Heart left ventricle (tissue), 16 donors: ENCODE measurements at regions not wholly inside any gene's neighbourhood (a gene's known extent, or its start where the extent isn't known, plus 50 kb on each side); places are given as distances from the start of the nearest gene placed in this dataset.

Experiments used
- ATAC-seq, 4 donors: fragments of 200-7000 bp; cut with Tn5 transposase; one replicate each; pipeline ENCODE4 v1.9.1; 2020 to 2022; ENCODE audit warnings: moderate library complexity in 4 of 4, mild to moderate bottlenecking in 3 of 4, moderate number of reproducible peaks in 1 of 4
- DNase-seq, 5 donors: peaks; one replicate each; pipeline ENCODE4 v3.0.0-alpha.2; 2020
- H3K27ac ChIP-seq, 12 donors: fragments of 200-600 bp; sonication (generic) in 4 of 12; one replicate each; pipeline versions ENCODE4 v1.5.0 to v1.8.0; 2016 to 2022; ENCODE audit warnings: mild to moderate bottlenecking in 2 of 12
- H3K27me3 ChIP-seq, 9 donors: fragments of 200-600 bp; sonication (generic) in 2 of 9; one replicate each; pipeline versions ENCODE4 v1.5.1 to v1.8.0; 2016 to 2022; ENCODE audit warnings: mild to moderate bottlenecking in 3 of 9
- H3K36me3 ChIP-seq, 9 donors: fragments of 200-600 bp; sonication (generic) in 2 of 9; one replicate each; pipeline versions ENCODE4 v1.5.0 to v1.8.0; 2018 to 2022; ENCODE audit warnings: mild to moderate bottlenecking in 2 of 9
- H3K4me1 ChIP-seq, 12 donors: fragments of 200-600 bp; sonication (generic) in 4 of 12; one replicate each; pipeline versions ENCODE4 v1.5.0 to v1.8.0; 2016 to 2022; ENCODE audit warnings: mild to moderate bottlenecking in 3 of 12
- H3K4me3 ChIP-seq, 12 donors: fragments of 200-600 bp; sonication (generic) in 4 of 12; one replicate each; pipeline versions ENCODE4 v1.5.0 to v1.8.0; 2017 to 2022; ENCODE audit warnings: mild to moderate bottlenecking in 9 of 12, moderate library complexity in 4 of 12
- H3K9me3 ChIP-seq, 12 donors: fragments of 200-600 bp; sonication (generic) in 4 of 12; one replicate each; pipeline versions ENCODE4 v1.5.0 to v1.8.0; 2016 to 2022; ENCODE audit warnings: mild to moderate bottlenecking in 1 of 12
- POLR2A ChIP-seq, 2 donors: fragments of 450-650 bp; IDR thresholded peaks; one replicate each; pipeline ENCODE4 v1.6.1; 2017; ENCODE audit warnings: antibody characterized with exemption in 2 of 2, mild to moderate bottlenecking in 2 of 2, moderate library complexity in 2 of 2
- whole genome bisulfite sequencing, 4 donors: extraction: QIAGEN DNeasy Blood & Tissue Kit in 2 of 4; methylation state at CpG; one replicate each; pipeline versions ENCODE4 v1.1.5 to v1.1.7; 2013 to 2018; 5-methylcytosine and 5-hydroxymethylcytosine counted together
- intact Hi-C, 10 donors: fragments of 100-400 bp; cut with DNase I; formaldehyde crosslinking; loops; one replicate each; pipeline versions ENCODE4 v1.11.1 to v1.14.2; 2022
- TF ChIP-seq, protein P1 (sequence below), 12 donors: fragments of 200-600 bp; sonication (generic) in 4 of 12; IDR thresholded peaks; one replicate each; pipeline versions ENCODE4 v1.5.0 to v1.8.0; 2018 to 2022; ENCODE audit warnings: antibody characterized with exemption in 12 of 12, mild to moderate bottlenecking in 5 of 12
- donor health status: ischemic (EF 13 %, LVEDD 7.1; RV severe dilation, severe dysfunction).
- donor health status: healthy with polysubstance abuse.
- donor health status: DM: no; HTN: yes; CAD: no.
- donor health status: DM: no; HTN: no; CAD: no.
- donor health status: ischemic (EF 25% LVEDD 6.9; RV normal size, moderate dysfunction).
- donor health status: ischemic (EF 25% LVEDD 5.7; RV mildly dilated, moderate dysfunction).
- donor health status: healthy.
- donor health status: DM: yes; HTN: yes; CAD: no.
- donor health status: ischemic (EF 35%, LVEDD 5.7; RV mildly dilated, moderate dysfunction).
- donor health status: nonischemic (EF 11% LVEDD 7.7; RV severe dilation, severe dysfunction).
- donor health status: DM: yes; HTN: yes; CAD: no.
- donor health status: PGD.
- donor health status: ischemic (EF 29% LVEDD 5.4; RV normal size, mild dysfunction).
- donor health status: nonischemic (EF 23%, LVEDD 6.1; RV moderate dilation, normal function).

DNA sequence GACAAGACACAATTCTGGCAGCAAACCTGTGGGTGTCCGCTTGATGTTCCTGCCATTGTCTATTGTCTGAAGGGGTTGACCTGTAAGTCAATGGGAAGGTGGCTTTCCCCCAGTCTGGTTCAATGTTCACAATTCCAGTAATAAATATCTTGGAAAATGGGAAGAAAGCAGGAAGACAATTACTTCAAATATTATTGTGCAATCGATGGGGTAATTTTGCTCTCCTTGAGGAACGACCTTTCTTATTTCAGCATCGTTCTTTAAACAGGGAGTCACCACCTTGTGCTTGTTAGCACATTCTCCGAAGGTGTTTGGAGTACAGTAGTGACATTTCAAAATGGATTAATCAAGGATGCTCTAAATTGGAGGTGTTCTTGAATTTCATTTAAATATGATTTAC, 136.9 kb downstream of the BTBD3 start:
- 79 to 86% (median 81%) methylated on average over 5 of the region's 5 CpGs for WGBS, 4 donors
- H3K9me3 ChIP-seq: no peaks in the 10 kb centered on the region
- no peaks in the 10 kb centered on the region for H3K36me3 ChIP-seq
- intact Hi-C loops: no loop called here
- no peak for ATAC-seq
- no peak for DNase-seq
- H3K27me3 ChIP-seq: no peaks in the 10 kb centered on the region
- TF ChIP-seq, protein P1, sequence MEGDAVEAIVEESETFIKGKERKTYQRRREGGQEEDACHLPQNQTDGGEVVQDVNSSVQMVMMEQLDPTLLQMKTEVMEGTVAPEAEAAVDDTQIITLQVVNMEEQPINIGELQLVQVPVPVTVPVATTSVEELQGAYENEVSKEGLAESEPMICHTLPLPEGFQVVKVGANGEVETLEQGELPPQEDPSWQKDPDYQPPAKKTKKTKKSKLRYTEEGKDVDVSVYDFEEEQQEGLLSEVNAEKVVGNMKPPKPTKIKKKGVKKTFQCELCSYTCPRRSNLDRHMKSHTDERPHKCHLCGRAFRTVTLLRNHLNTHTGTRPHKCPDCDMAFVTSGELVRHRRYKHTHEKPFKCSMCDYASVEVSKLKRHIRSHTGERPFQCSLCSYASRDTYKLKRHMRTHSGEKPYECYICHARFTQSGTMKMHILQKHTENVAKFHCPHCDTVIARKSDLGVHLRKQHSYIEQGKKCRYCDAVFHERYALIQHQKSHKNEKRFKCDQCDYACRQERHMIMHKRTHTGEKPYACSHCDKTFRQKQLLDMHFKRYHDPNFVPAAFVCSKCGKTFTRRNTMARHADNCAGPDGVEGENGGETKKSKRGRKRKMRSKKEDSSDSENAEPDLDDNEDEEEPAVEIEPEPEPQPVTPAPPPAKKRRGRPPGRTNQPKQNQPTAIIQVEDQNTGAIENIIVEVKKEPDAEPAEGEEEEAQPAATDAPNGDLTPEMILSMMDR (IDR thresholded peaks at IDR 0.05): no peak
- no peak for TF ChIP-seq POLR2A (IDR thresholded peaks at IDR 0.05)
- H3K4me1 ChIP-seq: peaks cover 0 to 10% (median 0%) of the 10 kb centered on the region in 12 donors
- H3K27ac ChIP-seq: no peak overlapping the region
- H3K4me3 ChIP-seq: no peak overlapping the region

DNA sequence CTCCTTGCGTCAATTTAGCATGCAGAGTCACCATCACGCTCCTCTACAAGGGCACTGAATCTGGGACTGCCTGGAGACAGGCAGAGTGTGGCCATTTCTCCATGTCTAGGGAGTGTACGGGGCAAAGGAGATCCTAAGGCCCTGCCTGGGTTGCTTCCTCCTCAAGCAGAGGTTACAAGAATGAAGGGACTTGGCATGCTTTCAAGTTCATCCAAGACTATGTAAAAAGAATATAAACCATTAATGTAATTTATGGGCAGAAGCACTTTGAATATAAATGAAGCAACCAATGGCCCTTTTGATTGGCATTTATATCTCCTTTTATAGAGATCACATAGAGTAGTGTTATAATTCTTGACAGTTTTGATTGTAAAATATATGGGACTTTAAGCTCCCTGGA, 137.5 kb downstream of the BTBD3 start:
- DNase-seq: no peak
- intact Hi-C loops: loop anchor here in 1 of 10 donors (5.0 kb wide), 1 partner anchor 52 kb away; no protein-coding TSS in a partner anchor

DNA sequence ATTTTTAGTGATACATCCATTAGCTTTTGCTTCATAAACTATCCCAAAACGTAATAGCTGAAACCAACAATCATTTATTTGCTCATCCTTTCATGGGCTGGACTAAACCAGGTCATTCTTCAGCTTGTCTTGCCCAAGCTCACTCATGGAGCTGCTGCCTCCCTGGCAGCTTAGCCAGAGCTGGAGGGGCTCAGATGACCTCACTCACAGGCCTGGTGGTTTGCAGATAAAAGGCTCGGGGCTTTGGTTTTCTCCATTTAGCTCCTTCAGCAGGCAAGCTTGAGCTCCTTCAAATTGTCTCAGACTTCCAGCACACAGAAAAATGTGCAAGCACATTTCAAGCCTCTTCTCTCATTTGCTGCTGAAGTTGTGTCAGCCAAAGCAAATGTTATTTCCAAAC, 139.1 kb downstream of the BTBD3 start:
- no peak for ATAC-seq
- intact Hi-C loops: loop anchor here in 1 of 10 donors (5.0 kb wide), 1 partner anchor 50 kb away; no protein-coding TSS in a partner anchor
- no peak for DNase-seq
- TF ChIP-seq POLR2A (IDR thresholded peaks at IDR 0.05): no peak
- TF ChIP-seq, protein P1 (IDR thresholded peaks at IDR 0.05): no peak
- 58 to 68% (median 65%) methylated on average over 2 of the region's 2 CpGs for WGBS, 4 donors
- H3K9me3 ChIP-seq: no peaks in the 10 kb centered on the region
- no peak overlapping the region for H3K27ac ChIP-seq
- H3K4me1 ChIP-seq: peaks cover 0 to 10% (median 0%) of the 10 kb centered on the region in 12 donors
- H3K4me3 ChIP-seq: no peak overlapping the region
- H3K27me3 ChIP-seq: no peaks in the 10 kb centered on the region
- H3K36me3 ChIP-seq: no peaks in the 10 kb centered on the region

More for the DNA sequence above, 137.5 kb downstream of the BTBD3 start:
- Histone ChIP-seq H3K4me3 (no peak overlapping the region), H3K9me3 (no peaks in the 10 kb centered on the region), H3K4me1 (peaks cover 0 to 10% (median 0%) of the 10 kb centered on the region in 12 donors), H3K36me3 (no peaks in the 10 kb centered on the region), H3K27me3 (no peaks in the 10 kb centered on the region), H3K27ac (no peak overlapping the region)
- TF ChIP-seq, protein P1 (IDR thresholded peaks at IDR 0.05): no peak
- no peak for TF ChIP-seq POLR2A (IDR thresholded peaks at IDR 0.05)
- ATAC-seq: no peak
- 91 to 97% (median 94%) methylated on average over 3 of the region's 3 CpGs for WGBS, 4 donors

DNA sequence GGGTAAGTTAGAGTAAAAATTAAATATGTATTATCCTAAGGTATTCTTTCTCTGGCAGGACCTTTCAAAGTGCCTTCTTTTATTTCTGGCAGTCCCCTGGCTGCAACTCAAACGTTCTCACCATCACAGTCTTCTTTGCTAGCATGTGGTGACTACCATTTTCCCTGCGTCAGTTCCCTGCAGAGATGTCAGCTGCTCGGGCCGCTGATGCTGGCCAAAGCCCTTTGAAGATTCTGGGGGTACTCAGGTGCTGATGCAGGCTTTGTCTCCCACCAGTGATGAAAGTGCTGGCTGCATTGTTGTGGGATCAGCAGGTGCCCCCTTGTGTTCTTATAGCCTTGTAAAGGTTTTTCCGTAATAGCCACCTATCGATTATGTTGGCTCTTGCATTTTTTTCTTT, 140.1 kb downstream of the BTBD3 start:
- Histone ChIP-seq H3K9me3 (no peaks in the 10 kb centered on the region), H3K27me3 (no peaks in the 10 kb centered on the region), H3K27ac (no peak overlapping the region), H3K36me3 (no peaks in the 10 kb centered on the region), H3K4me1 (peaks cover 0 to 10% (median 0%) of the 10 kb centered on the region in 12 donors), H3K4me3 (no peak overlapping the region)
- intact Hi-C loops: loop anchor here in 1 of 10 donors (5.0 kb wide), 1 partner anchor 50 kb away; no protein-coding TSS in a partner anchor
- ATAC-seq (no peak), DNase-seq (no peak)
- TF ChIP-seq, protein P1 (IDR thresholded peaks at IDR 0.05): no peak
- TF ChIP-seq POLR2A (IDR thresholded peaks at IDR 0.05): no peak
- WGBS, 4 donors: 84 to 88% (median 85%) methylated on average over 6 of the region's 6 CpGs
